HEK293 (cell line): ENCODE measurements at regions not wholly inside any gene's neighbourhood (a gene's known extent, or its start where the extent isn't known, plus 50 kb on each side); places are given as distances from the start of the nearest gene placed in this dataset.

Experiments
- BCL11B ChIP-seq: fragments of 450-650 bp; formaldehyde crosslinking; IDR thresholded peaks from 2 replicates; pipeline ENCODE4 v1.5.1; 2016; ENCODE audit warnings: low read depth, missing biosample characterization, missing genetic modification characterization
- TCF7L2 ChIP-seq: IDR thresholded peaks from 2 replicates; pipeline ENCODE4 v1.6.1; 2011; ENCODE audit warnings: low read depth, mild to moderate bottlenecking, inconsistent platforms, low read length, moderate library complexity, borderline replicate concordance
- YY1 ChIP-seq: fragments of 450-650 bp; formaldehyde crosslinking; IDR thresholded peaks from 2 replicates; pipeline ENCODE4 v1.5.1; 2018; ENCODE audit warnings: missing biosample characterization, missing genetic modification characterization
- ZNF354C ChIP-seq: fragments of 450-650 bp; formaldehyde crosslinking; IDR thresholded peaks from 2 replicates; pipeline ENCODE4 v1.5.1; 2016; ENCODE audit warnings: missing biosample characterization, missing genetic modification characterization, low read depth, borderline replicate concordance

DNA sequence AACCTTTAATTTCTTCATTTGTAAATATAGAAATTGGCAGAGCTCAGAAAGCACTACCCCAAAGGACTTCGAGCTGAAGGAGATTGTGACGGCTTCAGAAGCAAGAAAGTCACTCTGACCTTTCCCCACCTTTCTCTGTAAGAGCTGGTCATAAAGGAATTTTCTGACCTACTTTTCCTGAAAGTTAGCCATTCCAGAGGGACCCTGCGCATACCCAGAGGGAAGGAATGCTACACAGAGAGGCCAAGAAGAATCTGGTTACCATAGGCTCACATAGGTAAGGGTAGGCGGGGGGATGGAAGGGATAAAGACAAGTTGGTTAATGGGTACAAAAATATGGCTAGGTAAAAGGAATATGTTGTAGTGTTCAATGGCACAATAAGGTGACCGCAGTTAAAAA, 1080.3 kb downstream of the ZPLD1 start:
- no peak for TF ChIP-seq ZNF354C
- TF ChIP-seq TCF7L2 = no peak
- no peak for TF ChIP-seq BCL11B
- no peak for TF ChIP-seq YY1 (tag by site-specific recombination)
